Kidney tubule cell (primary cell): ENCODE measurements at regions not wholly inside any gene's neighbourhood (a gene's known extent, or its start where the extent isn't known, plus 50 kb on each side); places are given as distances from the start of the nearest gene placed in this dataset.

Experiments
- DNase-seq: peaks from one replicate; pipeline ENCODE4 v3.0.0-alpha.2; 2018; ENCODE audit warnings: low spot score

- DNase-seq: no peak
Observed at GRCh38 chr11:37076866-37077265, 478.8 kb upstream of the RAG2 start.

GRCh38 chr11:37072538-37073055 is 474.6 kb upstream of the RAG2 start:
- no peak for DNase-seq

- no peak for DNase-seq
Observed at GRCh38 chr11:37050311-37050710, 452.3 kb upstream of the RAG2 start.

GRCh38 chr11:37040921-37041320 is 442.9 kb upstream of the RAG2 start:
- no peak for DNase-seq

GRCh38 chr11:37038911-37039310 is 440.9 kb upstream of the RAG2 start:
- DNase-seq: no peak

GRCh38 chr11:37026741-37027140 is 428.7 kb upstream of the RAG2 start:
- DNase-seq: no peak

GRCh38 chr11:37026326-37026725 is 428.3 kb upstream of the RAG2 start:
- no peak for DNase-seq

GRCh38 chr11:37006563-37006962 is 408.5 kb upstream of the RAG2 start:
- DNase-seq: no peak

GRCh38 chr11:37002831-37003230 is 404.8 kb upstream of the RAG2 start:
- no peak for DNase-seq

- DNase-seq: no peak
Observed at GRCh38 chr11:36997656-36998055, 399.6 kb upstream of the RAG2 start.

- no peak for DNase-seq
Observed at GRCh38 chr11:36996795-36997194, 398.8 kb upstream of the RAG2 start.

GRCh38 chr11:36994208-36994607 is 396.2 kb upstream of the RAG2 start:
- no peak for DNase-seq

GRCh38 chr11:36988556-36988955 is 390.5 kb upstream of the RAG2 start:
- DNase-seq: no peak

- no peak for DNase-seq
Observed at GRCh38 chr11:36985562-36985961, 387.5 kb upstream of the RAG2 start.

- DNase-seq: no peak
Observed at GRCh38 chr11:36976741-36977140, 378.7 kb upstream of the RAG2 start.

GRCh38 chr11:36974771-36975170 is 376.7 kb upstream of the RAG2 start:
- DNase-seq: no peak

- peak; percentile 15 for DNase-seq
Observed at GRCh38 chr11:36953976-36954375, 355.9 kb upstream of the RAG2 start.

GRCh38 chr11:36948460-36949127 is 350.6 kb upstream of the RAG2 start:
- no peak for DNase-seq

- peak; percentile 22 for DNase-seq
Observed at GRCh38 chr11:36945384-36945783, 347.3 kb upstream of the RAG2 start.

GRCh38 chr11:36933481-36933880 is 335.4 kb upstream of the RAG2 start:
- DNase-seq: no peak

- DNase-seq: no peak
Observed at GRCh38 chr11:36931139-36931538, 333.1 kb upstream of the RAG2 start.

- DNase-seq: no peak
Observed at GRCh38 chr11:36930256-36930655, 332.2 kb upstream of the RAG2 start.

- no peak for DNase-seq
Observed at GRCh38 chr11:36929401-36929800, 331.4 kb upstream of the RAG2 start.

GRCh38 chr11:36928621-36929020 is 330.6 kb upstream of the RAG2 start:
- DNase-seq: no peak
